Esophagus muscularis mucosa (tissue), 4 donors: ENCODE measurements at regions not wholly inside any gene's neighbourhood (a gene's known extent, or its start where the extent isn't known, plus 50 kb on each side); places are given as distances from the start of the nearest gene placed in this dataset.
A peak's percentile ranks its signal among the peaks of the same experiment; 100 is the strongest.

ENCODE experiments used
- DNase-seq: peaks from one replicate; pipeline ENCODE4 v3.0.0-alpha.2; 2017; ENCODE audit errors: extremely low spot score
- H3K27ac ChIP-seq, 4 donors: fragments of 200-600 bp; sonication (generic); replicated peaks in 1 of 4; 1 replicate in 3 of 4; 2 replicates in 1 of 4; pipeline ENCODE4 v1.5.1; 2016 to 2019; ENCODE audit warnings: mild to moderate bottlenecking in 1 of 4
- H3K27me3 ChIP-seq, 4 donors: fragments of 200-600 bp; sonication (generic); one replicate each; pipeline versions ENCODE4 v1.5.1 to v1.6.0; 2016 to 2019
- H3K36me3 ChIP-seq, 4 donors: fragments of 200-600 bp; sonication (generic); one replicate each; pipeline ENCODE4 v1.5.1; 2016 to 2019
- H3K4me1 ChIP-seq, 4 donors: fragments of 200-600 bp; sonication (generic); one replicate each; pipeline ENCODE4 v1.5.1; 2016 to 2019
- H3K4me3 ChIP-seq, 4 donors: fragments of 200-600 bp; sonication (generic); 1 replicate in 2 of 4; 2 replicates in 2 of 4; pipeline ENCODE4 v1.5.1; 2016 to 2019; ENCODE audit warnings: mild to moderate bottlenecking in 4 of 4, moderate library complexity in 1 of 4
- H3K9me3 ChIP-seq, 4 donors: fragments of 200-600 bp; sonication (generic); 1 replicate in 3 of 4; 2 replicates in 1 of 4; pipeline ENCODE4 v1.5.1; 2016 to 2019
- CTCF ChIP-seq, 3 experiments: fragments of 200-600 bp in 2 of 3; fragments of 450-650 bp in 1 of 3; sonication (generic) in 2 of 3; IDR thresholded peaks; one replicate each; pipeline ENCODE4 v1.5.1; 2017 to 2019; ENCODE audit warnings: antibody characterized with exemption in 3 of 3, mild to moderate bottlenecking in 2 of 3, moderate library complexity in 1 of 3
- EP300 ChIP-seq: sonication (generic); formaldehyde crosslinking; IDR thresholded peaks from one replicate; pipeline ENCODE4 v1.6.1; 2017; ENCODE audit warnings: antibody characterized with exemption
- POLR2A ChIP-seq: fragments of 450-650 bp; IDR thresholded peaks from one replicate; pipeline ENCODE4 v1.6.1; 2017; ENCODE audit warnings: antibody characterized with exemption, moderate library complexity, mild to moderate bottlenecking, low read depth
- POLR2AphosphoS5 ChIP-seq, 2 donors: sonication (generic); formaldehyde crosslinking; IDR thresholded peaks; one replicate each; pipeline ENCODE4 v1.6.1; 2017; ENCODE audit warnings: antibody characterized with exemption in 2 of 2
- WGBS: methylation state at CpG from one replicate; pipeline ENCODE4 v1.1.5; 2018; 5-methylcytosine and 5-hydroxymethylcytosine counted together
- intact Hi-C: fragments of 100-400 bp; cut with DNase I; formaldehyde crosslinking; loops from one replicate; pipeline ENCODE4 v1.15.1; 2023

- H3K9me3 ChIP-seq, result no peaks in the 10 kb centered on the region
- H3K27me3 ChIP-seq, result no peaks in the 10 kb centered on the region
- no peak overlapping the region for H3K27ac ChIP-seq
- H3K4me1 ChIP-seq, result no peaks in the 10 kb centered on the region
- TF ChIP-seq POLR2AphosphoS5 (IDR thresholded peaks at IDR 0.05) (no peak), EP300 (no peak), POLR2A (no peak), CTCF (IDR thresholded peaks at IDR 0.05) (no peak)
- intact Hi-C loops, result no loop called here
- no peak overlapping the region for H3K4me3 ChIP-seq
- WGBS, result 33% methylated on average over 2 of the region's 2 CpGs
- DNase-seq, result no peak
- H3K36me3 ChIP-seq, result no peaks in the 10 kb centered on the region
These were observed 508.2 kb upstream of the FAM241A start for GRCh38 chr4:111636961-111637585.

GRCh38 chr4:111639120-111639690 lies 506.0 kb upstream of the FAM241A start:
- no peaks in the 10 kb centered on the region for H3K36me3 ChIP-seq
- no peak overlapping the region for H3K4me3 ChIP-seq
- TF ChIP-seq POLR2AphosphoS5 (IDR thresholded peaks at IDR 0.05), result no peak
- no peak for TF ChIP-seq EP300
- TF ChIP-seq CTCF (IDR thresholded peaks at IDR 0.05), result no peak
- TF ChIP-seq POLR2A, result no peak
- no peaks in the 10 kb centered on the region for H3K9me3 ChIP-seq
- H3K27me3 ChIP-seq, result no peaks in the 10 kb centered on the region
- no peak overlapping the region for H3K27ac ChIP-seq
- DNase-seq, result no peak
- WGBS, result 78% methylated on average over 3 of the region's 3 CpGs
- H3K4me1 ChIP-seq, result no peaks in the 10 kb centered on the region
- intact Hi-C loops, result no loop called here

GRCh38 chr4:111639876-111640275 lies 505.4 kb upstream of the FAM241A start:
- intact Hi-C loops, result no loop called here
- no peak overlapping the region for H3K4me3 ChIP-seq
- H3K36me3 ChIP-seq, result no peaks in the 10 kb centered on the region
- no peak for DNase-seq
- H3K27ac ChIP-seq, result no peak overlapping the region
- WGBS, result 49% methylated on average over 6 of the region's 6 CpGs
- no peaks in the 10 kb centered on the region for H3K9me3 ChIP-seq
- H3K27me3 ChIP-seq, result no peaks in the 10 kb centered on the region
- H3K4me1 ChIP-seq, result no peaks in the 10 kb centered on the region
- TF ChIP-seq EP300, result no peak
- TF ChIP-seq POLR2AphosphoS5 (IDR thresholded peaks at IDR 0.05), result no peak
- TF ChIP-seq POLR2A, result no peak
- no peak for TF ChIP-seq CTCF (IDR thresholded peaks at IDR 0.05)

GRCh38 chr4:111641813-111642579 lies 503.3 kb upstream of the FAM241A start:
- no peak for DNase-seq
- H3K27ac ChIP-seq, result no peak overlapping the region
- TF ChIP-seq CTCF (IDR thresholded peaks at IDR 0.05), result peak; percentile 66 to 72 (median 66)
- no peak for TF ChIP-seq EP300
- intact Hi-C loops, result loop anchor here (2.0 kb wide), 1 partner anchor 211 kb away; no protein-coding TSS in a partner anchor
- no peak overlapping the region for H3K4me3 ChIP-seq
- no peaks in the 10 kb centered on the region for H3K27me3 ChIP-seq
- WGBS, result 52% methylated on average over 9 of the region's 9 CpGs
- H3K4me1 ChIP-seq, result no peaks in the 10 kb centered on the region
- no peaks in the 10 kb centered on the region for H3K9me3 ChIP-seq
- no peaks in the 10 kb centered on the region for H3K36me3 ChIP-seq
